Embryonic facial prominence (tissue), 1 donor: ENCODE measurements at regions not wholly inside any gene's neighbourhood (a gene's known extent, or its start where the extent isn't known, plus 50 kb on each side); places are given as distances from the start of the nearest gene placed in this dataset.
"Not testable (repeated sequence)": the region's sequence is repeated elsewhere in the genome, so short reads cannot be mapped to it uniquely, and the experiment has no call there.

Experiments used
- DNase-seq: peaks from one replicate; pipeline ENCODE4 v3.0.0-alpha.2; 2016; ENCODE audit errors: extremely low spot score

DNA sequence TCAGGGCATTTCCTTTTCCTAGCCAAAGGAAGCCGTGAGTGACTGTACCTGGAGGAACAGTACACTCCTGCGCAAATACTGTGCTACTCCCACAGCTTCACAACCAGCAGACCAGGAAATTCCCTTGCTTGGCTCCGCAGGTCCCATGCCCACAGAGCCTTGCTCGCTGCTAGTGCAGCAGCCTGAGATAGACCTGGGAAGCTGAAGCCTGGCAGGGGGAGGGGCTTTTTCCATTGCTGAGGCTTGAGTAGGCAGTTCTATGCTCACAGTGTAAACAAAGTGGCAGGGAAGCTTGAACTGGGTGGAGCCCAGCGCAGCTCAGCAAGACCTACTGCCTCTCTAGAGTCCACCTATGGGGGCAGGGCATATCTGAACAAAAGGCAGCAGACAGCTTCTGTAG is 291.2 kb downstream of the HGF start:
- DNase-seq = no peak

DNA sequence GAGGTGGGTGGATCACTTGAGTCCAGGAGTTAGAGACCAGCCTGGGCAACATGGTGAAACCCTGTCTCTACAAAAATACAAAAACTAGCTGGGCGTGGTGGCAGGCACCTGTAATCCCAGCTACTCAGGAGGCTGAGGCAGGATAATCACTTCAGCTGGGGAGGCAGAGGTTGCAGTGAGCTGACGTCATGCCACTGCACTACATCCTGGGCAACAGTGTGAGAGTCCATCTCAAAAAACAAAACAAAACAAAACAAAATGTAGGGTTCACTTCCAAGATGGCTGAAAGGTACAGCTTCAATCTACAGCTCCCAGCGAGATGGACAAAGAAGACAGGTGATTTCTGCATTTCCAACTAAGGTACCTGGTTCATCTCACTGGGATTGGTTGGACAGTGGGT is 291.6 kb downstream of the HGF start:
- not testable (repeated sequence) for DNase-seq

DNA sequence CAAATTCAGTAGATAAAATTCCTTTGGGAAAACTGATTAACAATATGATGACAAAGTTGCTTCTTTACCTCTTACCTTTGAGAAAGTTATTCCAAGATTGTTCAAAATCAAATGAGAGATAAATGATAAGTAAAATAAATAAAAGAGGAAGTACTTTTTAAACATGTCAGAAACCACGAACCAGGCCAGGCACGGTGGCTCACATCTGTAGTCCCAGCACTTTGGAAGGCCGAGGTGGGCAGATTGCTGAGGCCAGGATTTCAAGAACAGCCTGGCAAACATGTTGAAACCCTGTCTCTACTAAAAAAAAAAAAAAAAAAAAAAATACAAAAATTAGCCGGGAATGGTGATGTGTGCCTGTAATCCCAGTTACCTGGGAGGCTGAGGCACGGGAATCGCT is 296.6 kb downstream of the HGF start:
- DNase-seq = no peak

- DNase-seq = no peak
Measured at GRCh38 chr7:81470724-81471379, 299.0 kb downstream of the HGF start.

DNA sequence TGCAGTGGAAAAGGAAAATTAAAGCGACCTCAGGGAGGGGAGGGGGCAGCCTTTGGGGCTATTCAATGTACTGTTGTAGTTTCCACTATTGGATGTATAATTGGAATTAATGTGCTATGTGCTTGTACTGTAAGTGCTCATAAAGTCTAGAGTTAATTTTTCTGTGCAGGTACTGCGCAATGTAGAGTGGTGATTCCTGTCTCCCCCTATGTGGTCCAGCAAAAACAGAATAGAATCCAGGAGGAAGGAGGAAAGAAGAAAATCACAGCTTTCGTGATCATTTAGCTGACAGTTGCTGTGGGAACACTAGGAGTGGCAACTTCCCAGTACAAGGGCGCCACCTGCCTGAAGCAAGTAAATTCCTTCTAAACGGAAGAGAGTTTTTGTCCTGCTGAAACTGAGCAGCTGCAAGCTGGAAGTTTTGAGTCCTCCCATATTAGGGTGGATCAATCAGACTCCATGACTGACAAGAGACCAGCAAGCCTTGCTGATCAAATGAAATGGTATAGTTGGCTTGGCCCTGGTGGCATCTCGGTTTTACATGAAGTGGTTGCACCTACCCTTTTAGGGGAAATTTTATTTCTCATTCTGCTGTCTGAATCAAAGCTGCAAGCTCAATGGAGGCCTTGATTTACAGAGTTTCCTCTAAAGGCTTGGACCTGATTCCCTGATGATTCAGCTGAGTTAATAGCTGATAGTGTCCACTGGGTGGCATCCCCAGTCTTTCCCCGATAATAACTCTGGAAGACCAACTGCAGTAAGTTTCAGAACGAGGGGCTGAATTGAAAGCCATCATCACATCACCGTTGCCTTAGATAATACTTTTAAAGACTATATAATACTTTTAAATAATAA is 299.8 kb downstream of the HGF start:
- DNase-seq = peak; percentile 70

- no peak for DNase-seq
Measured at GRCh38 chr7:81469153-81469868, 300.5 kb downstream of the HGF start.

DNA sequence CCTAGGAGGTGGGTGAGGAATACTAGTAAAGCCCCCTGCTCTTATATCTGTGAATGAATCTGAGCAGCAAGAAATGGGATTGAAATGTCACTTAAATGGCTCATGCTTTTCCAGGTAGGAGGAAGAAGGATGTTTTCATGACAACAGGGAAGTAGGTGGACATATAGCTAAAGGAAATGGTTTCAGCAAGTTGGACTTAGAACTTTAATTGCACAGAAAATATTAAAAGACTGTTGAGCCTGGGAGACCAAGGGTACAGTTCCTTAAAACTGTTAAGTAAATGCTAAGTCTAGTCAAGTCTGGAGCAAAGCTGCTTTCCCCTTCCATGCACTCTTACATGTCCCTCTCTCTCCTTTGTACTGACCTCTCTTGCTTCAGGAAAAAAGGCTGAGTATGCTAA is 301.3 kb downstream of the HGF start:
- DNase-seq = no peak

DNA sequence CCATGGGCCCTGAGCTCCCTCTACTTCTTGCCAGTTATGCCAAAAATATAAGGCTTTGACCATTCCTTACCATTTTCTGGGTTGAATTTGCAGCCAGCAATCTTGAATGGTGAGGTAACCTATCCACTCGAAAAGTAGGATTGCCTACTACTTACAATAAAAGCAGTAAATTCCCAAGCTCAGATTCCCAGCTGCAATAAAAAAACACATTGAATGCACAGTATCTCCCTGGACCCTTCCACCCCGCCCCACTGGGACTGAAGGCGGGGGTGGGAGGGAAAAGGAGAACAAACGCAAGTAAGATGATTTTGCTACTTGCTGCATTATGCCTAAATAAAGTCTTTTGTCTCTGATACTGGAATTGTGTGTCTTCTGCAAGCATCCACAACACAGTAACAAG is 301.9 kb downstream of the HGF start:
- no peak for DNase-seq

GRCh38 chr7:81462672-81463071 is 307.2 kb downstream of the HGF start:
- DNase-seq = no peak

- DNase-seq = no peak
Measured at GRCh38 chr7:81460250-81461045, 309.4 kb downstream of the HGF start.

DNA sequence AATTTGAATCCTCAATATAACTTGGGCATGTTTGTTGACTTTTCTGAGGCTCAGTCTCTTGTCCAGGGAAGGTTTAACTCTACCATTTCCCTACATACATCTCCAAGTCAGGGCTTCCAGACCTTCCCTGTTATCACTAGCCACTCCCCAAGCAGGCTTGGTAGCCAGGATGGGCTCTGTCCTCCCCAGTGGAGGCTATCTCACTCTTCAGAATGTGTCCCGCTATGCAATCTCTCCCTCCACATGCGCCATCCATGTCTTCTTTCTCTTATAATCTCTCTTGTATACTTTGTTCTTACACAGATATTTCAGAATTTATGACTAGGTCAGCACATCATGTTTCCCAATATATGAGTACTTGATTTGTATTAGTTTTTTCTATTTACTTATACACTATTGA is 310.4 kb downstream of the HGF start:
- no peak for DNase-seq

DNA sequence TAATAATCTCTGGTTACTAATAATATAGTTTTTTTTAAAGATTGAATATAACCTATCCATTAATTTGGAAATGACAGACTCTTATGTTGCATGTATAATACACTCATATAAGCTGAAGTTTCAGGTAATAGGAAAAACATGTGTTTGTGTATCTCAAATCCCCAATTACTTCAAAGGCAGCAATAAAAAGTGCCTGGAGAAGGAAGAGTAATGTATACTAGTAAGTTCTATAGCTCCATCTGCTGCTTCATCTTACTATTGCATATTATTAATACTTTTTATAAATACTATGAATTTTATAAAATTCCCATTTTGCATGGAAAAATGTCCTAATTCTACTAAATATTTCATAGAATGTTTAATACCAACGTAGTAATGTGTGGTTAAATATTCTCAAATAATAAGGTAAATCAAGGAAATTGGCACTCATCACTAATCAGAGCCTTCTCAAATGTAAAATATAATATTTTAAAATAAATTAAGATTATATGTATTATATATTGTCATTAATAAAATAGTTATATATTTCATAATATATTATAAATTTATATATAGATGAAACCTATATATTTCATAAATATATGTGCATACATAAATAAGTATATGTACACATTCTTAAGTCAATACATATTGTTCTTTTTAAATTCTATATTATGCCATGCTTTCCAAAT is 311.9 kb downstream of the HGF start:
- peak; percentile 79 for DNase-seq

DNA sequence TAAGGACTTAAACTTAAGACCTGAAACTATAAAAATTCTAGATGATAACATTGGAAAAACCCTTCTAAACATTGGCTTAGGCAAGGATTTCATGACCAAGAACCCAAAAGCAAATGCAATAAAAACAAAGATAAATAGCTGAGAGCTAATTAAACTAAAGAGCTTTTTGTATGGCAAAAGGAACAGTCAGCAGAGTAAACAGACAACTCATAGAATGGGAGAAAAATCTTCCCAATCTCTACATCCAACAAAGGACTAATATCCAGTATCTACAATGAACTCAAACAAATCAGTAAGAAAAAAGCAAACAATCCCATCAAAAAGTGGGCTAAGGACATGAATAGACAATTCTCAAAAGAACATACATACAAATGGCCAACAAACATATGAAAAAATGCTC is 316.1 kb downstream of the HGF start:
- DNase-seq = not testable (repeated sequence)

GRCh38 chr7:81449105-81449504 is 320.7 kb downstream of the HGF start:
- no peak for DNase-seq

- DNase-seq = no peak
Measured at GRCh38 chr7:81447351-81447952, 322.4 kb downstream of the HGF start.

DNA sequence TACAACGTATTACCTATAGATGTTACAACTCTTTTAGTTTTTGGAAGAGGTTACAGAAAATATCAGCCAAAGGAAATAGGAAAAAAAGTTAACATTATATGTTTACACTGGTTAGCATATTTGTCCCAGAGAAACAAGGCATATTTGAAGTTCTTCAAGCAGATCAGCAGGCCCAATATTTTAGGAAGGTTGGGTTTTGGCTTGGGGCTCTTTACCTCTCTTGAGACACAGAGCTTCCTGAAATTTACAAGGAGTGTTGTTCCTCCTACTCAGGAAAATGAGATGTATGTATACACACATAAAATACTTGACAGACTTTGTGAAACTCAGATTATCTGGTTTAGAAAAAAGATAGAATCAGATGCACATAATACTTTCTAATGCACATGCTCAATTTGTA is 323.6 kb downstream of the HGF start:
- no peak for DNase-seq

DNA sequence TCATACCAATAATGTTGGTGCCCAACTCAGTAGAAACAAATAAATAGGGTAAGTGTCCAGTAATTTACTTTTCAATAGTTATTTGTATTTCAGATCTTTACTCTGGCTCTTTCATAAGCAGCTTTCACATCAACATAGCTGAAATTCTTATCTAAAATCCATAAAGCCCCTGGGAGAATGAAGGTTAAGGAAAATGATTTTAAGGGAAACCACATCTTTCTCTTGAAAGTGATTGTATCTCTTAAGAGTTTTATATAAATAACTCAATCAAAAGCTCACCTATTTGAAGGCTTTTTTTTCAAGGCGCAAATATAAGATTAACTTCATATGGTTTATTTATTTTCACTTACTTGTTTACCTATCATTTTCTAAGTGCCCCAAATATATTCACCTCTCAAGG is 324.4 kb downstream of the HGF start:
- DNase-seq = no peak

DNA sequence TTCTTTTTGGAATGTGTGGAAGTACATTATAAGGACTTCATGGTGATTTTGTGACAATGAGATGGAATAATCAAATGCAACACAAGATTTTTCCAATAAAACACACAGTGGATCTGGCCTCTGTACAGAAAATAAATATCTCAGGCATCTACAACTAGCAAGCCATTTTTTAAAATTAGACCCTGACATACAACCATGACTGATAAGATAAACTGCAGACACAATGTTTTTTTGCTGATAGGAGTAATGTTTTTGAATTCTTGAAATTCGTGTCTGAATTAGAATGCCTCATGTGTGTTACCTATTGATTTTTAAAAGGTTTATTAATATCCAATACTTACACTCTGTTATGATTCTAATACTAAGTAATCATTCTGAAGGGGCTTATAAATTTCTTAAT is 328.1 kb downstream of the HGF start:
- DNase-seq = no peak

GRCh38 chr7:81439591-81439990 is 330.3 kb downstream of the HGF start:
- DNase-seq = no peak

DNA sequence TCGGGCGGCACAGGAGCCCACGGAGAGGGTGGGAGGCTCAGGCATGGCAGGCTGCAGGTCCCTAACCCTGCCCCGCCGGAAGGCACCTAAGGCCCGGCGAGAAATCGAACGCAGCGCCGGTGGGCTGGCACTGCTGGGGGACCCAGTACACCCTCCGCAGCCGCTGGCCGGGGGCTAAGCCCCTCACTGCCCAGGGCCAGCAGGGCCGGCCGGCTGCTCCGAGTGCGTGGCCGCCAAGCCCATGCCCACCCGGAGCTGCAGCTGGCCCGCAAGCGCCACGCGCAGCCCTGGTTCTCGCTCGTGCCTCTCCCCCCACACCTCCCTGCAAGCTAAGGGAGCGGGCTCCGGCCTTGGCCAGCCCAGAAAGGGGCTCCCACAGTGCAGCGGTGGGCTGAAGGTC is 332.7 kb downstream of the HGF start:
- DNase-seq = not testable (repeated sequence)
